ENCODE measurements at regions not wholly inside any gene's neighbourhood (a gene's known extent, or its start where the extent isn't known, plus 50 kb on each side); places are given as distances from the start of the nearest gene placed in this dataset.

DNA sequence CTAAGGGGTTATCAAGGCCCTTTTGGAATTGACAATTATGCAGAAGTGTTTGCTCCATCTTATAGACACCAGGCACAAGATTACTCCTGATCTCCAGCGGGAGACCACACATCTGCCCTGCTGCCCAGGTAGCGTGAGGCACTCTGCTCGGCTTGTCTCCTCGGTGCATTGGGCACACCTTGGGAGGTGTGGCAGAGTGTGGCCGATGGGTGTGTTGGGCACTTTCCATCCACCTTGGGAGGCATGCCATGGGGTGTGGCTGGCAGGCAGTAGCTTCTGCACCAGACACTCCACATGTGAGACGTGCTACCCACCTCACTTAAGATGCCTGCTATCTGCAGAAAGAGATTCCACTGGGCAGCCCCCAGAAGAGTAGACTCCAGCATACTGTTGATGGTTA is 54.1 kb downstream of the GADD45G start (continued):
- TF ChIP-seq EZH2 (IDR thresholded peaks at IDR 0.05; ENCODE audit: borderline replicate concordance, insufficient read depth, low read length, poor library complexity, severe bottlenecking): no peak
- TF ChIP-seq SMC3 (conservative IDR thresholded peaks at IDR 0.05; ENCODE audit: poor library complexity): no peak

DNA sequence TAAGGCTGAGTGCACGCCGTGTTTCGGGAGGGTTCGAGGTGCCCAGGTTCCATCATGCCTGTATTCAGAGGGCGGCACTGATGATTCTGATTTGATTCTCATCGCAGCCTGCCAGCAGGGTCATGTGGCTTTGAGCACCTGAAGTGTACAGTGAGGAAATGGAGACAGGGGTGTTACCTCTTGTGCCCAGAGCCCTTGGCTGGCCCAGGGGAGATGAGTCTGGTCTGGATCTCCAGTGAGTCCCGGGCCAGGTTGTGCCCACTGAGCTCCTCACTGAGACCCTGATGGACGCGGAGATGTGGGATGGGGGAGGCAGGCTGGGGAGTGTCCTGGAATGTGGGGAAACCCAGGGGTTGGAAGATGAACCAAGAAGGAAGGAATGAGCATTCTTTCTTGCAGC is 54.7 kb downstream of the GADD45G start:
- Histone ChIP-seq H3F3A (ENCODE audit: insufficient read depth, low read length, poor library complexity, severe bottlenecking) (no peaks in the 10 kb centered on the region), H3K9ac (ENCODE audit: low read length) (no peak overlapping the region), H3K27ac (ENCODE audit: low read length) (no peak overlapping the region), H3K4me2 (ENCODE audit: low read length) (no peak overlapping the region), H2AFZ (ENCODE audit: low read depth, low read length) (no peak overlapping the region), H3K79me2 (replicated peaks; ENCODE audit: insufficient read depth, low read length) (no peaks in the 10 kb centered on the region), H3K9me2 (ENCODE audit: insufficient read depth, low read length) (no peaks in the 10 kb centered on the region), H3K27me3 (ENCODE audit: insufficient read depth, low read depth, low read length) (no peaks in the 10 kb centered on the region), H3K36me3 (ENCODE audit: insufficient read depth, low read length) (no peaks in the 10 kb centered on the region), H3K4me3 (ENCODE audit: low read length) (no peak overlapping the region), H3K9me3 (ENCODE audit: low read length) (no peaks in the 10 kb centered on the region), H4K20me1 (ENCODE audit: insufficient read depth) (no peaks in the 10 kb centered on the region)
- TF ChIP-seq MXI1 (conservative IDR thresholded peaks at IDR 0.05; ENCODE audit: poor library complexity, severe bottlenecking): no peak
- TF ChIP-seq, protein P1, sequence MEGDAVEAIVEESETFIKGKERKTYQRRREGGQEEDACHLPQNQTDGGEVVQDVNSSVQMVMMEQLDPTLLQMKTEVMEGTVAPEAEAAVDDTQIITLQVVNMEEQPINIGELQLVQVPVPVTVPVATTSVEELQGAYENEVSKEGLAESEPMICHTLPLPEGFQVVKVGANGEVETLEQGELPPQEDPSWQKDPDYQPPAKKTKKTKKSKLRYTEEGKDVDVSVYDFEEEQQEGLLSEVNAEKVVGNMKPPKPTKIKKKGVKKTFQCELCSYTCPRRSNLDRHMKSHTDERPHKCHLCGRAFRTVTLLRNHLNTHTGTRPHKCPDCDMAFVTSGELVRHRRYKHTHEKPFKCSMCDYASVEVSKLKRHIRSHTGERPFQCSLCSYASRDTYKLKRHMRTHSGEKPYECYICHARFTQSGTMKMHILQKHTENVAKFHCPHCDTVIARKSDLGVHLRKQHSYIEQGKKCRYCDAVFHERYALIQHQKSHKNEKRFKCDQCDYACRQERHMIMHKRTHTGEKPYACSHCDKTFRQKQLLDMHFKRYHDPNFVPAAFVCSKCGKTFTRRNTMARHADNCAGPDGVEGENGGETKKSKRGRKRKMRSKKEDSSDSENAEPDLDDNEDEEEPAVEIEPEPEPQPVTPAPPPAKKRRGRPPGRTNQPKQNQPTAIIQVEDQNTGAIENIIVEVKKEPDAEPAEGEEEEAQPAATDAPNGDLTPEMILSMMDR (IDR thresholded peaks at IDR 0.05; ENCODE audit: poor library complexity, severe bottlenecking): no peak
- no peak for TF ChIP-seq EZH2 (IDR thresholded peaks at IDR 0.05; ENCODE audit: borderline replicate concordance, insufficient read depth, low read length, poor library complexity, severe bottlenecking)
- no peak for TF ChIP-seq TAF1 (IDR thresholded peaks at IDR 0.05; ENCODE audit: low read depth)
- TF ChIP-seq POLR2AphosphoS5 (IDR thresholded peaks at IDR 0.05): no peak
- TF ChIP-seq EP300 (conservative IDR thresholded peaks at IDR 0.05; ENCODE audit: poor library complexity, severe bottlenecking): no peak
- no peak for TF ChIP-seq SMC3 (conservative IDR thresholded peaks at IDR 0.05; ENCODE audit: poor library complexity)
- no peak for TF ChIP-seq RAD21 (conservative IDR thresholded peaks at IDR 0.05)

DNA sequence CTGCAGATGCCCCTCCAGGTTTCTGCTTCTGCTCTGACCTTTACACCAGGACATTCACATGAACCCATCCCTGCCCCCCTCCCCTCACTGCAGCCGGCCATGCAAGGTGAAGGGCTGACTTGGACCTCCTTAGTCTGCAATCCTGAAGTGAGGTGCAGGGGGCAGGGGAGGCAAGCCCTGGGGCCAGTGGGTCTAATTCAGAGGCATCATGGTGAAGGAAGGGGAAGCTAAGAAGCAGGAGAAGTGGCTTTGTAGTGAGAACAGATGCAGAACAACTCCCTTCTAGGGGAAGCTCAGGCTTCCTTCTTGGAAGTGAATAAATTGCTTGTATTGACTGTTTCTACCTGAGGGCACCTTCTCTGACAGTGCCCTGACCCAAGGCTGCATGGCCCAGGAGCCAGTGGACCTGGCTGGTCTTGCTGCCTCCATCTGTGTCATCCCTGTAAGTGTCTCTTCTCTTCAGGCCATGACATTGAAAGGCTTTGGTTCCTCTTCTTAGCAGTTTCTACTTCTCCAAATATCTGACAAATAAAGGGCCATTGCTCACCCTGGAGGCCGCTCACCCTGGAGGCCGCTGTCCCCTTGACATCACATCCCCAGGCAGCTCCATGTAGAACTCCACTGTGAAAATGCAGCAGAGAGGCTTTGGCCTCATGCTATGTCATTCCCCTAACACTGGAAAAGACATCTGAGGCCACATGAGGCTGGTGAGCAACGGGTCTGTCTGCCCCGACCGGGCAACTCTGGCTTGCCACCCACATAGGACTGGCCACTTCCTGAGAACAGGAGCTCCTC is 55.3 kb downstream of the GADD45G start:
- H3K27ac ChIP-seq (ENCODE audit: low read length): no peak overlapping the region
- no peaks in the 10 kb centered on the region for H3K27me3 ChIP-seq (ENCODE audit: insufficient read depth, low read depth, low read length)
- TF ChIP-seq TAF1 (IDR thresholded peaks at IDR 0.05; ENCODE audit: low read depth) (no peak), RAD21 (conservative IDR thresholded peaks at IDR 0.05) (no peak), MXI1 (conservative IDR thresholded peaks at IDR 0.05; ENCODE audit: poor library complexity, severe bottlenecking) (no peak), POLR2AphosphoS5 (IDR thresholded peaks at IDR 0.05) (no peak), SMC3 (conservative IDR thresholded peaks at IDR 0.05; ENCODE audit: poor library complexity) (no peak), EP300 (conservative IDR thresholded peaks at IDR 0.05; ENCODE audit: poor library complexity, severe bottlenecking) (no peak), EZH2 (IDR thresholded peaks at IDR 0.05; ENCODE audit: borderline replicate concordance, insufficient read depth, low read length, poor library complexity, severe bottlenecking) (no peak)
- TF ChIP-seq, protein P1 (IDR thresholded peaks at IDR 0.05; ENCODE audit: poor library complexity, severe bottlenecking): no peak
- TF ChIP-seq, protein P2, sequence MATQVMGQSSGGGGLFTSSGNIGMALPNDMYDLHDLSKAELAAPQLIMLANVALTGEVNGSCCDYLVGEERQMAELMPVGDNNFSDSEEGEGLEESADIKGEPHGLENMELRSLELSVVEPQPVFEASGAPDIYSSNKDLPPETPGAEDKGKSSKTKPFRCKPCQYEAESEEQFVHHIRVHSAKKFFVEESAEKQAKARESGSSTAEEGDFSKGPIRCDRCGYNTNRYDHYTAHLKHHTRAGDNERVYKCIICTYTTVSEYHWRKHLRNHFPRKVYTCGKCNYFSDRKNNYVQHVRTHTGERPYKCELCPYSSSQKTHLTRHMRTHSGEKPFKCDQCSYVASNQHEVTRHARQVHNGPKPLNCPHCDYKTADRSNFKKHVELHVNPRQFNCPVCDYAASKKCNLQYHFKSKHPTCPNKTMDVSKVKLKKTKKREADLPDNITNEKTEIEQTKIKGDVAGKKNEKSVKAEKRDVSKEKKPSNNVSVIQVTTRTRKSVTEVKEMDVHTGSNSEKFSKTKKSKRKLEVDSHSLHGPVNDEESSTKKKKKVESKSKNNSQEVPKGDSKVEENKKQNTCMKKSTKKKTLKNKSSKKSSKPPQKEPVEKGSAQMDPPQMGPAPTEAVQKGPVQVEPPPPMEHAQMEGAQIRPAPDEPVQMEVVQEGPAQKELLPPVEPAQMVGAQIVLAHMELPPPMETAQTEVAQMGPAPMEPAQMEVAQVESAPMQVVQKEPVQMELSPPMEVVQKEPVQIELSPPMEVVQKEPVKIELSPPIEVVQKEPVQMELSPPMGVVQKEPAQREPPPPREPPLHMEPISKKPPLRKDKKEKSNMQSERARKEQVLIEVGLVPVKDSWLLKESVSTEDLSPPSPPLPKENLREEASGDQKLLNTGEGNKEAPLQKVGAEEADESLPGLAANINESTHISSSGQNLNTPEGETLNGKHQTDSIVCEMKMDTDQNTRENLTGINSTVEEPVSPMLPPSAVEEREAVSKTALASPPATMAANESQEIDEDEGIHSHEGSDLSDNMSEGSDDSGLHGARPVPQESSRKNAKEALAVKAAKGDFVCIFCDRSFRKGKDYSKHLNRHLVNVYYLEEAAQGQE (IDR thresholded peaks at IDR 0.05; ENCODE audit: borderline replicate concordance): no peak
- no peak overlapping the region for H3K4me2 ChIP-seq (ENCODE audit: low read length)
- H3K79me2 ChIP-seq (replicated peaks; ENCODE audit: insufficient read depth, low read length): no peaks in the 10 kb centered on the region
- H3K36me3 ChIP-seq (ENCODE audit: insufficient read depth, low read length): no peaks in the 10 kb centered on the region
- H3K9me2 ChIP-seq (ENCODE audit: insufficient read depth, low read length): no peaks in the 10 kb centered on the region
- no peaks in the 10 kb centered on the region for H3F3A ChIP-seq (ENCODE audit: insufficient read depth, low read length, poor library complexity, severe bottlenecking)
- no peak overlapping the region for H2AFZ ChIP-seq (ENCODE audit: low read depth, low read length)
- no peaks in the 10 kb centered on the region for H4K20me1 ChIP-seq (ENCODE audit: insufficient read depth)
- no peaks in the 10 kb centered on the region for H3K9me3 ChIP-seq (ENCODE audit: low read length)
- no peak overlapping the region for H3K9ac ChIP-seq (ENCODE audit: low read length)
- H3K4me3 ChIP-seq (ENCODE audit: low read length): no peak overlapping the region
